ENCODE measurements at regions not wholly inside any gene's neighbourhood (a gene's known extent, or its start where the extent isn't known, plus 50 kb on each side); places are given as distances from the start of the nearest gene placed in this dataset.

GRCh38 chr2:34029073-34029472 is 430.0 kb upstream of the FAM98A start:
- TF ChIP-seq, protein P1, sequence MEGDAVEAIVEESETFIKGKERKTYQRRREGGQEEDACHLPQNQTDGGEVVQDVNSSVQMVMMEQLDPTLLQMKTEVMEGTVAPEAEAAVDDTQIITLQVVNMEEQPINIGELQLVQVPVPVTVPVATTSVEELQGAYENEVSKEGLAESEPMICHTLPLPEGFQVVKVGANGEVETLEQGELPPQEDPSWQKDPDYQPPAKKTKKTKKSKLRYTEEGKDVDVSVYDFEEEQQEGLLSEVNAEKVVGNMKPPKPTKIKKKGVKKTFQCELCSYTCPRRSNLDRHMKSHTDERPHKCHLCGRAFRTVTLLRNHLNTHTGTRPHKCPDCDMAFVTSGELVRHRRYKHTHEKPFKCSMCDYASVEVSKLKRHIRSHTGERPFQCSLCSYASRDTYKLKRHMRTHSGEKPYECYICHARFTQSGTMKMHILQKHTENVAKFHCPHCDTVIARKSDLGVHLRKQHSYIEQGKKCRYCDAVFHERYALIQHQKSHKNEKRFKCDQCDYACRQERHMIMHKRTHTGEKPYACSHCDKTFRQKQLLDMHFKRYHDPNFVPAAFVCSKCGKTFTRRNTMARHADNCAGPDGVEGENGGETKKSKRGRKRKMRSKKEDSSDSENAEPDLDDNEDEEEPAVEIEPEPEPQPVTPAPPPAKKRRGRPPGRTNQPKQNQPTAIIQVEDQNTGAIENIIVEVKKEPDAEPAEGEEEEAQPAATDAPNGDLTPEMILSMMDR (IDR thresholded peaks at IDR 0.05; ENCODE audit: insufficient read depth, low read length, poor library complexity, severe bottlenecking): no peak
- no peak for TF ChIP-seq EZH2phosphoT487 (conservative IDR thresholded peaks at IDR 0.05; ENCODE audit: low read length)

Measured in SU-DHL-6 (cell line).